Breast epithelium (tissue), 4 donors: ENCODE measurements at regions not wholly inside any gene's neighbourhood (a gene's known extent, or its start where the extent isn't known, plus 50 kb on each side); places are given as distances from the start of the nearest gene placed in this dataset.

ENCODE experiments used
- DNase-seq, 2 donors: peaks; one replicate each; pipeline ENCODE4 v3.0.0-alpha.2; 2019; ENCODE audit warnings: low spot score in 2 of 2
- H3K27ac ChIP-seq, 2 donors: fragments of 200-600 bp; sonication (generic) in 1 of 2; one replicate each; pipeline ENCODE4 v1.5.1; 2016 to 2019; ENCODE audit warnings: mild to moderate bottlenecking in 1 of 2
- H3K27me3 ChIP-seq, 2 donors: fragments of 200-600 bp; sonication (generic) in 1 of 2; one replicate each; pipeline versions ENCODE4 v1.5.1 to v1.6.0; 2017 to 2019; ENCODE audit warnings: control low read depth in 1 of 2, mild to moderate bottlenecking in 1 of 2
- H3K36me3 ChIP-seq: fragments of 200-600 bp; one replicate; pipeline ENCODE4 v1.5.1; 2019
- H3K4me1 ChIP-seq, 2 donors: fragments of 200-600 bp; sonication (generic); one replicate each; pipeline ENCODE4 v1.5.1; 2016 to 2019; ENCODE audit warnings: control low read depth in 1 of 2
- H3K4me3 ChIP-seq, 3 donors: fragments of 200-600 bp; sonication (generic); 1 replicate in 2 of 3; 2 replicates in 1 of 3; pipeline ENCODE4 v1.5.1; 2016 to 2019; ENCODE audit warnings: mild to moderate bottlenecking in 3 of 3, moderate library complexity in 2 of 3
- H3K9me3 ChIP-seq, 2 donors: fragments of 200-600 bp; sonication (generic) in 1 of 2; one replicate each; pipeline ENCODE4 v1.5.1; 2016 to 2019; ENCODE audit warnings: control low read depth in 1 of 2
- POLR2A ChIP-seq: fragments of 450-650 bp; IDR thresholded peaks from one replicate; pipeline ENCODE4 v1.6.1; 2016; ENCODE audit warnings: antibody characterized with exemption, mild to moderate bottlenecking, moderate library complexity
- POLR2AphosphoS5 ChIP-seq, 3 donors: sonication (generic); formaldehyde crosslinking; IDR thresholded peaks; one replicate each; pipeline ENCODE4 v1.6.1; 2017; ENCODE audit warnings: antibody characterized with exemption in 3 of 3
- intact Hi-C: fragments of 100-400 bp; cut with DNase I; formaldehyde crosslinking; loops from one replicate; pipeline ENCODE4 v1.15.1; 2023; ENCODE audit warnings: low total_unique reads
- TF ChIP-seq, protein P1 (sequence below), 3 donors: fragments of 450-650 bp; IDR thresholded peaks; one replicate each; pipeline ENCODE4 v1.5.1; 2016 to 2017; ENCODE audit warnings: antibody characterized with exemption in 3 of 3, mild to moderate bottlenecking in 3 of 3, moderate library complexity in 3 of 3

DNA sequence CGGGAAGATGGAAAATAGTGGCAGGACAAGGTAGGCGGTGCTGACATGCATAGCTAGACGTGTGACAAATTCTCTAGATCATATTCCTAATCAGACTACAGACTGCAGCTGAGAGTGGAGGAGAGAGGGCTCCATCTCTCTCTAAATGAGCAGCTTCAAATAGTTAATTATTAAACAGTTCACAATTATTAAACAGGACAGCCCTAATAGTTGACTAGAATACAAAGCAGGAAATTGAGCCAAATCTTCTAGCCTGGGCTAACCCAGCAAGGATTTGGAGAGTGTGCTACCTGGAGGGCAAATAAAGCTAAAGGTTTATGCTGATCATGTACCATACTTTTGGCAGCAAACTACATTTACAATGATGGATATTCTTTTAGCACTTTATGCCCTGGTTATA, 54.4 kb upstream of the CWC22 start:
- H3K27ac ChIP-seq, result no peak overlapping the region
- no peak for DNase-seq
- TF ChIP-seq POLR2A (no peak), POLR2AphosphoS5 (IDR thresholded peaks at IDR 0.05) (no peak)
- TF ChIP-seq, protein P1, sequence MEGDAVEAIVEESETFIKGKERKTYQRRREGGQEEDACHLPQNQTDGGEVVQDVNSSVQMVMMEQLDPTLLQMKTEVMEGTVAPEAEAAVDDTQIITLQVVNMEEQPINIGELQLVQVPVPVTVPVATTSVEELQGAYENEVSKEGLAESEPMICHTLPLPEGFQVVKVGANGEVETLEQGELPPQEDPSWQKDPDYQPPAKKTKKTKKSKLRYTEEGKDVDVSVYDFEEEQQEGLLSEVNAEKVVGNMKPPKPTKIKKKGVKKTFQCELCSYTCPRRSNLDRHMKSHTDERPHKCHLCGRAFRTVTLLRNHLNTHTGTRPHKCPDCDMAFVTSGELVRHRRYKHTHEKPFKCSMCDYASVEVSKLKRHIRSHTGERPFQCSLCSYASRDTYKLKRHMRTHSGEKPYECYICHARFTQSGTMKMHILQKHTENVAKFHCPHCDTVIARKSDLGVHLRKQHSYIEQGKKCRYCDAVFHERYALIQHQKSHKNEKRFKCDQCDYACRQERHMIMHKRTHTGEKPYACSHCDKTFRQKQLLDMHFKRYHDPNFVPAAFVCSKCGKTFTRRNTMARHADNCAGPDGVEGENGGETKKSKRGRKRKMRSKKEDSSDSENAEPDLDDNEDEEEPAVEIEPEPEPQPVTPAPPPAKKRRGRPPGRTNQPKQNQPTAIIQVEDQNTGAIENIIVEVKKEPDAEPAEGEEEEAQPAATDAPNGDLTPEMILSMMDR (IDR thresholded peaks at IDR 0.05), result no peak
- no peak overlapping the region for H3K4me3 ChIP-seq
- intact Hi-C loops, result no loop called here
- no peaks in the 10 kb centered on the region for H3K4me1 ChIP-seq
- H3K9me3 ChIP-seq, result no peaks in the 10 kb centered on the region
- no peaks in the 10 kb centered on the region for H3K36me3 ChIP-seq
- no peaks in the 10 kb centered on the region for H3K27me3 ChIP-seq

DNA sequence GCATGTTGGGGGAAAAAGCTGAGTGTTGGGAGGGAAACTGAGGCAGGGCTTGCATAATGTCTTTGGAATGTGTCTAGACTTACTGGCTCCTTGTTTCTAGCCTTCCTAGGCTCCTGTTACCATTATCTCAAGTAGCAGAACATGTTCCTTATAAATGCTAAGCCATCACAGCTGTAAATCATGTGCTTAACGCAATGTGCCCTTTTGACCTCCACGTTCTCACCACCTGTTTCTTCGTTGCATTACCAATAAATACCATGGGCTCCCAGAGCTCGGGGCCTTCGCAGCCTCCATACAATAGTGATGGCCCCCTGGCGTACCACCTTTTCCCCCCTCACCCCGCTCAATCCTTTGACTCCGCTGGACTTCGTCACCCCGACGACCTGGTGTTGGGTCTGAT, 54.0 kb upstream of the CWC22 start:
- H3K27ac ChIP-seq, result no peak overlapping the region
- intact Hi-C loops, result no loop called here
- H3K36me3 ChIP-seq, result no peaks in the 10 kb centered on the region
- DNase-seq, result no peak
- H3K27me3 ChIP-seq, result no peaks in the 10 kb centered on the region
- H3K9me3 ChIP-seq, result no peaks in the 10 kb centered on the region
- no peak overlapping the region for H3K4me3 ChIP-seq
- no peak for TF ChIP-seq POLR2AphosphoS5 (IDR thresholded peaks at IDR 0.05)
- TF ChIP-seq, protein P1 (IDR thresholded peaks at IDR 0.05), result no peak
- no peaks in the 10 kb centered on the region for H3K4me1 ChIP-seq

DNA sequence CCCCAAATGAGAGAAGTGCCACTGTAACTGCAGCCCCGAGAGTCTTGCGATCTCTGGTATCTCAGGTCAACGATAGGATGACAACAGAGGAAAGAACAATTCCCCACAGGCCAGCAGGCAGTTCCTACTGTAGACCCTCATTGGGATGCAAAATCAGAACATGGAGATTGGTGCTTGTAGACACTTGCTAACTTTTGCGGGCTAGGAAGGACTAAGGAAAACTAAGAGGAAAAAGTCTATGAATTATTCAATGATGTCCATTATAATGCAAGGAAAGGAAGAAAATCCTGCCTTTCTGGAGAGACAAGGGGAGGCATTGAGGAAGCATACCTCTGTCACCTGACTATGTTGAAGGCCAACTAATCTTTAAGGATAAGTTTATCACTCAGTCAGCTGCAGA, 51.9 kb upstream of the CWC22 start:
- Histone ChIP-seq H3K4me1 (no peaks in the 10 kb centered on the region), H3K27me3 (no peaks in the 10 kb centered on the region), H3K9me3 (no peaks in the 10 kb centered on the region), H3K4me3 (no peak overlapping the region), H3K36me3 (no peaks in the 10 kb centered on the region), H3K27ac (no peak overlapping the region)
- DNase-seq, result no peak
- intact Hi-C loops, result no loop called here
- TF ChIP-seq POLR2A (no peak), POLR2AphosphoS5 (IDR thresholded peaks at IDR 0.05) (no peak)
- TF ChIP-seq, protein P1 (IDR thresholded peaks at IDR 0.05), result no peak

DNA sequence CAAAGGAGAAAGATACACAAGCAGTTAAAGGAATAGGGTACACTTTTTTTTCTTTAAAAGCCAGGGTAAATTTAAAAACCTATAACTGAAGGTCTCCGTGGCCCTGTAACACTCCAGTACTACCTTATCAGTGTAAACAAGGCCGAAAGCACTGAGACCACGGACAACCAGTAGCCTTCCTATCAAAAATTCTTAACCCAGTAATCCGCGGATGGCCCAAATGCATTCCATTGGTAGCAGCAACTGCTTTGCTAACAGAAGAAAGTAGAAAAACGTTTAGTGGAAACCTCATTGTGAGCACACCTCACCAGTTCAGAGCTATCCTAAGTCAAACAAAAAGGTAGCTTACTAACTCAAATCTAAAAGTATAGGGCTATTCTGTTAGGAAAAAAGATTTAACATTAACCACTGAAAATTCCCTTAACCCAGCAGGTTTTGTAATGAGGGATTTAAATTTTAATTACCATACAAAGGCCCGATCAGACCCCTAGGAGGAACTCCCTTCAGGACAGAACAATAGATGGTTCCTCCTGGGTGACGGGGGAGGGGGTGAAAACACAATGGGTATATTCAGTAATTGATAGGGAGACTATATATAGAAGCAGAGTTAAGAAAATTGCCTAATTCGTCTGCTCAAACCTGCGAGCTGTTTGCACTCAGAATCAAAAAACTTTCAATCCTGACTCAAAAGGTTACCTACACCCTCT, 50.8 kb upstream of the CWC22 start:
- Histone ChIP-seq H3K4me3 (no peak overlapping the region), H3K9me3 (no peaks in the 10 kb centered on the region), H3K27ac (no peak overlapping the region), H3K36me3 (no peaks in the 10 kb centered on the region), H3K4me1 (no peaks in the 10 kb centered on the region), H3K27me3 (no peaks in the 10 kb centered on the region)
- intact Hi-C loops, result no loop called here
- TF ChIP-seq POLR2AphosphoS5 (IDR thresholded peaks at IDR 0.05), result no peak
- no peak for TF ChIP-seq POLR2A
- TF ChIP-seq, protein P1 (IDR thresholded peaks at IDR 0.05), result no peak
- DNase-seq, result no peak
